ENCODE measurements at regions not wholly inside any gene's neighbourhood (a gene's known extent, or its start where the extent isn't known, plus 50 kb on each side); places are given as distances from the start of the nearest gene placed in this dataset.

DNA sequence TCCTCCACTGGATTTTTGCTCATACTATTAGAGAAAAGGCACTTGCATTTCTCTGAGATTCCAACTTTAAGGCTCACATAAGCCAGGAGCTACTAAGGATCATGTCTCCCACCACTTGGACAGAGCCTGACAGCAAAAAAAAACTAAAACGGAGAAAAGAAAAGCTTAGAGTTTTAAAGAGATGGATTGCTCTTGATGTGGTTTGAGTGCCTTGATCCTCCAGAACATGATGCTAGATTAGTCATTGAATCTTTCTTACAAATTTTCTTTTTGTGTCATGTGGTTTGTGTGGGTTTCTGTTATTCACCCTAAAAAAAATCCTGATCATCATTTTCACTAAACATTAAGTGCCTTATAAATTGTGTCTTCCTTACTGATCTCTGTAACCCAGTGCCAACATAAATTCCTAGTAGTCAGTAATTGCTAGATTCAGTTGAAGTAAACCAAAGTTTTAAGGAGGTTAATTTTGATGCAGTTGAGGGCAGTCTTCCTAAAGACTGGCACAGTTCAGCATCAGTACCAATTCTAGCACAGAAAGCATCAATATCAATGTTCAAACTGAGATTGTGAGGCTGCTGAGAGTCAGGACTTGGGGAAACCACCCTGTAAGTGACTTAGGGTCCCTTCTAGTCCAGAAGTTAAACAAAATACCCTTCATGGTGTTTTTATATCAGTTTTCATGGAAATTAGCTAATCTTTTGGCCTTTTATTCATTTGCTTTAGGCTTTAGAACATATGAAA lies 206.3 kb downstream of the RAD51AP2 start:
- H3K4me3 Mint-ChIP-seq = no peak overlapping the region
- POLR2A ChIA-PET = no interaction called here

DNA sequence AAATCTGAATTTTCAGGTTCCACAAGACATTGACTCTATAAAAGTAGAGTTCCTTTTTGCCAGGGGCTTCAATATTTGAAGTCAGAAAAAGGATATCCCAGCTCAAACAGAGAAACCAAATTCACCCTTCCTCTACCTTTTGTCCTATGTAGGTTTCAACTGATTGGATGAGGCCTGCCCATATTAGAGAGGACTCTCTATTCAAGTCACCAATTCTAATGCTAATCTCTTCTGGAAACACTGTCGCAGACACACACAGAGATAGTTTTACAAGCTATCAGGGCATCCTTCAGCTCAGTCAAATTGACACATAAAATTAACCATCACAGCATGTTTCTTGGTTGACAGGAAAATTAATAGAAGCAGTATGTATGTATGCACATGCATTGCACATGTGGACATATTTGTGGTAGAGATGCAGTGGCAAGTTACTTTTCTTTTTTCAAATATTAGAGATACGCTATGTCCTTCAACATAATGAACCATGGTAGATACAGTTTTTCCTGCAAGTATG lies 207.1 kb downstream of the RAD51AP2 start:
- TF ChIP-seq, protein P1, sequence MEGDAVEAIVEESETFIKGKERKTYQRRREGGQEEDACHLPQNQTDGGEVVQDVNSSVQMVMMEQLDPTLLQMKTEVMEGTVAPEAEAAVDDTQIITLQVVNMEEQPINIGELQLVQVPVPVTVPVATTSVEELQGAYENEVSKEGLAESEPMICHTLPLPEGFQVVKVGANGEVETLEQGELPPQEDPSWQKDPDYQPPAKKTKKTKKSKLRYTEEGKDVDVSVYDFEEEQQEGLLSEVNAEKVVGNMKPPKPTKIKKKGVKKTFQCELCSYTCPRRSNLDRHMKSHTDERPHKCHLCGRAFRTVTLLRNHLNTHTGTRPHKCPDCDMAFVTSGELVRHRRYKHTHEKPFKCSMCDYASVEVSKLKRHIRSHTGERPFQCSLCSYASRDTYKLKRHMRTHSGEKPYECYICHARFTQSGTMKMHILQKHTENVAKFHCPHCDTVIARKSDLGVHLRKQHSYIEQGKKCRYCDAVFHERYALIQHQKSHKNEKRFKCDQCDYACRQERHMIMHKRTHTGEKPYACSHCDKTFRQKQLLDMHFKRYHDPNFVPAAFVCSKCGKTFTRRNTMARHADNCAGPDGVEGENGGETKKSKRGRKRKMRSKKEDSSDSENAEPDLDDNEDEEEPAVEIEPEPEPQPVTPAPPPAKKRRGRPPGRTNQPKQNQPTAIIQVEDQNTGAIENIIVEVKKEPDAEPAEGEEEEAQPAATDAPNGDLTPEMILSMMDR (IDR thresholded peaks at IDR 0.05) = no peak
- Histone ChIP-seq H3K27ac (ENCODE audit: low read depth in 1 of 2, low read length in 2 of 2) (no peak overlapping the region), H3K36me3 (ENCODE audit: insufficient read depth, low read length) (no peaks in the 10 kb centered on the region), H3K4me3 (ENCODE audit: low read length) (no peak overlapping the region), H3K4me1 (ENCODE audit: insufficient read depth, low read length) (no peaks in the 10 kb centered on the region), H3K9me3 (ENCODE audit: control insufficient read depth in 1 of 2, insufficient read depth in 1 of 2, low read length in 2 of 2) (no peaks in the 10 kb centered on the region), H3K27me3 (ENCODE audit: control insufficient read depth in 1 of 2, insufficient read depth in 2 of 2, low read length in 2 of 2) (no peaks in the 10 kb centered on the region)
- H3K4me1 Mint-ChIP-seq (ENCODE audit: low read depth) = no peaks in the 10 kb centered on the region
- ATAC-seq (ENCODE audit: poor library complexity) (no peak), DNase-seq (no peak)
- no peak overlapping the region for H3K4me3 Mint-ChIP-seq
- intact Hi-C loops (cut with DNase I, micrococcal nuclease) = no loop called here
- CTCF ChIA-PET = no interaction called here
- POLR2A ChIA-PET = no interaction called here
- H3K36me3 Mint-ChIP-seq (ENCODE audit: low read depth) = no peaks in the 10 kb centered on the region
- peaks cover 11% of the 10 kb centered on the region for H3K27me3 Mint-ChIP-seq
- no peak overlapping the region for H3K27ac Mint-ChIP-seq
- H3K9me3 Mint-ChIP-seq = peaks cover 2% of the 10 kb centered on the region

More for the DNA sequence above, 206.3 kb downstream of the RAD51AP2 start:
- no peak overlapping the region for H3K27ac ChIP-seq (ENCODE audit: low read depth in 1 of 2, low read length in 2 of 2)
- Mint-ChIP-seq H3K27ac (no peak overlapping the region), H3K27me3 (peaks cover 11% of the 10 kb centered on the region), H3K4me1 (ENCODE audit: low read depth) (no peaks in the 10 kb centered on the region), H3K36me3 (ENCODE audit: low read depth) (no peaks in the 10 kb centered on the region), H3K9me3 (no peaks in the 10 kb centered on the region)
- CTCF ChIA-PET = no interaction called here
- H3K36me3 ChIP-seq (ENCODE audit: insufficient read depth, low read length) = no peaks in the 10 kb centered on the region
- intact Hi-C loops (cut with DNase I, micrococcal nuclease) = no loop called here
- ATAC-seq (ENCODE audit: poor library complexity) (no peak), DNase-seq (no peak)
- TF ChIP-seq, protein P1 (IDR thresholded peaks at IDR 0.05) = no peak
- H3K9me3 ChIP-seq (ENCODE audit: control insufficient read depth in 1 of 2, insufficient read depth in 1 of 2, low read length in 2 of 2) = no peaks in the 10 kb centered on the region
- H3K27me3 ChIP-seq (ENCODE audit: control insufficient read depth in 1 of 2, insufficient read depth in 2 of 2, low read length in 2 of 2) = no peaks in the 10 kb centered on the region
- no peaks in the 10 kb centered on the region for H3K4me1 ChIP-seq (ENCODE audit: insufficient read depth, low read length)
- H3K4me3 ChIP-seq (ENCODE audit: low read length) = no peak overlapping the region

DNA sequence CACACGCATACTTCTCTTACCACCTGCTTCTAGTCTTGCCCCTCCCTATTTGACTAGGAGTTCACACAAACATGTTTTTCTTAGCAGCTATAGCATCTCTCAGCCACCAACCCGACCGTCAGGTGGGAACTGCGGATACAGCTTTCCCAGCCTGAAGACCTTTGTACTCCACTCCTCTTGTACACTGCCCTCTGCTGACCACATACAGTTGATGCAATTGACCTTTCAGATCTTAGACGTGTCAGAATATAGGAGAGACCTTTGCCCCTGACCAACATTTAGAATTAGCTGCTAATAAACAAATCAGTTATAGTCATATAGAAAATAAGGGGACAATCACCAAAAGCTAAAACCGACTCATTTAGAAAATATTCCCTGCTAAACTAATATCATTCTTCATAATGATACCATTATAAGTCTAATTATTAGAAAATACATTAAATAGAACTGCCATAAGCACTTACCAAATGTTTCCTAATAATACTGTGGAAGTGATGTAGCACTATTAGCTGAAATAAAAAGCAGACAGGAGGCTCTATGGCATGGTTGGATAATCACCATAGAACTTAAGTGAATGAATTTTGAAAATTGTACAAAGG lies 208.4 kb downstream of the RAD51AP2 start:
- H3K4me1 ChIP-seq (ENCODE audit: insufficient read depth, low read length) = no peaks in the 10 kb centered on the region
- TF ChIP-seq, protein P1 (IDR thresholded peaks at IDR 0.05) = no peak
- CTCF ChIA-PET = no interaction called here
- H3K27me3 Mint-ChIP-seq = peaks cover 11% of the 10 kb centered on the region
- H3K36me3 Mint-ChIP-seq (ENCODE audit: low read depth) = no peaks in the 10 kb centered on the region
- H3K4me3 Mint-ChIP-seq = no peak overlapping the region
- no peaks in the 10 kb centered on the region for H3K9me3 ChIP-seq (ENCODE audit: control insufficient read depth in 1 of 2, insufficient read depth in 1 of 2, low read length in 2 of 2)
- H3K4me1 Mint-ChIP-seq (ENCODE audit: low read depth) = no peaks in the 10 kb centered on the region
- no peaks in the 10 kb centered on the region for H3K27me3 ChIP-seq (ENCODE audit: control insufficient read depth in 1 of 2, insufficient read depth in 2 of 2, low read length in 2 of 2)
- ATAC-seq (ENCODE audit: poor library complexity) (no peak), DNase-seq (peak in 1 of 14 experiments; percentile 2)
- H3K27ac Mint-ChIP-seq = no peak overlapping the region
- no peak overlapping the region for H3K27ac ChIP-seq (ENCODE audit: low read depth in 1 of 2, low read length in 2 of 2)
- no peak overlapping the region for H3K4me3 ChIP-seq (ENCODE audit: low read length)
- H3K9me3 Mint-ChIP-seq = peaks cover 2% of the 10 kb centered on the region
- POLR2A ChIA-PET = no interaction called here
- intact Hi-C loops (cut with DNase I, micrococcal nuclease) = no loop called here
- no peaks in the 10 kb centered on the region for H3K36me3 ChIP-seq (ENCODE audit: insufficient read depth, low read length)
